Osteocyte (in vitro differentiated cells): ENCODE measurements at regions not wholly inside any gene's neighbourhood (a gene's known extent, or its start where the extent isn't known, plus 50 kb on each side); places are given as distances from the start of the nearest gene placed in this dataset.

Source experiments
- DNase-seq: peaks from one replicate; pipeline ENCODE4 v3.0.0; 2021; ENCODE audit warnings: mixed read lengths; ENCODE audit not compliant: unreplicated experiment; ENCODE audit errors: extremely low spot score
- H3K27ac Mint-ChIP-seq: one replicate; pipeline ENCODE4 v1.8.0; 2021; ENCODE audit warnings: mild to moderate bottlenecking, mixed read lengths; ENCODE audit not compliant: unreplicated experiment
- H3K27me3 Mint-ChIP-seq: one replicate; pipeline ENCODE4 v1.8.0; 2021; ENCODE audit warnings: mixed read lengths; ENCODE audit not compliant: unreplicated experiment
- H3K36me3 Mint-ChIP-seq: one replicate; pipeline ENCODE4 v1.8.0; 2021; ENCODE audit warnings: mixed read lengths; ENCODE audit not compliant: unreplicated experiment
- H3K4me1 Mint-ChIP-seq: one replicate; pipeline ENCODE4 v1.8.0; 2021; ENCODE audit warnings: mixed read lengths; ENCODE audit not compliant: unreplicated experiment
- H3K4me3 Mint-ChIP-seq: one replicate; pipeline ENCODE4 v1.8.0; 2021; ENCODE audit warnings: mild to moderate bottlenecking, moderate library complexity, mixed read lengths; ENCODE audit not compliant: unreplicated experiment
- H3K9me3 Mint-ChIP-seq: one replicate; pipeline ENCODE4 v1.8.0; 2021; ENCODE audit warnings: mixed read lengths; ENCODE audit not compliant: unreplicated experiment
- TF ChIP-seq, protein P1 (sequence below): fragments of 200-600 bp; sonication (generic); IDR thresholded peaks from 2 replicates; pipeline ENCODE4 v1.5.0; 2021; ENCODE audit warnings: antibody characterized with exemption, mild to moderate bottlenecking, moderate library complexity

DNA sequence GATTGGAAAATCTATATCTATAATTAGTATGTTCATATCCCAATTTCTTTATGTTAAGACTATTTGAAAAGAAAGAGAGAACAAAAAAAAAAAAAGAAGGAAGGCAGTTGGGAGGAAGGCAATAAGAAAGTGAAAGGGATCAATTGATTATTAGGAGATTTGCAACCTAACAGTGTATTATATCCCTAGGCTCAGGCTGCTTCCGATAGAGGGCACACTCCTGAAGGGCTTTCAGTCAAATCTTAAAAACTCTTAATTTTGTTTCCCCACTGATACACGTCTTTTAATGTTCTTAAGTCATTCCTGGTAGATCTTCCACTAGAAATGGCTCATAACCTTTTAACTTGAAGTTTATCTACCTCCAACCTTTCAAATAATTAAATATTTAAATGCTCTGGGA lies 763.9 kb downstream of the BCL11A start:
- TF ChIP-seq, protein P1, sequence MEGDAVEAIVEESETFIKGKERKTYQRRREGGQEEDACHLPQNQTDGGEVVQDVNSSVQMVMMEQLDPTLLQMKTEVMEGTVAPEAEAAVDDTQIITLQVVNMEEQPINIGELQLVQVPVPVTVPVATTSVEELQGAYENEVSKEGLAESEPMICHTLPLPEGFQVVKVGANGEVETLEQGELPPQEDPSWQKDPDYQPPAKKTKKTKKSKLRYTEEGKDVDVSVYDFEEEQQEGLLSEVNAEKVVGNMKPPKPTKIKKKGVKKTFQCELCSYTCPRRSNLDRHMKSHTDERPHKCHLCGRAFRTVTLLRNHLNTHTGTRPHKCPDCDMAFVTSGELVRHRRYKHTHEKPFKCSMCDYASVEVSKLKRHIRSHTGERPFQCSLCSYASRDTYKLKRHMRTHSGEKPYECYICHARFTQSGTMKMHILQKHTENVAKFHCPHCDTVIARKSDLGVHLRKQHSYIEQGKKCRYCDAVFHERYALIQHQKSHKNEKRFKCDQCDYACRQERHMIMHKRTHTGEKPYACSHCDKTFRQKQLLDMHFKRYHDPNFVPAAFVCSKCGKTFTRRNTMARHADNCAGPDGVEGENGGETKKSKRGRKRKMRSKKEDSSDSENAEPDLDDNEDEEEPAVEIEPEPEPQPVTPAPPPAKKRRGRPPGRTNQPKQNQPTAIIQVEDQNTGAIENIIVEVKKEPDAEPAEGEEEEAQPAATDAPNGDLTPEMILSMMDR = no peak
- H3K27me3 Mint-ChIP-seq = peaks cover 2% of the 10 kb centered on the region
- no peak overlapping the region for H3K27ac Mint-ChIP-seq
- no peak for DNase-seq
- H3K9me3 Mint-ChIP-seq = no peaks in the 10 kb centered on the region
- no peak overlapping the region for H3K4me3 Mint-ChIP-seq
- H3K36me3 Mint-ChIP-seq = no peaks in the 10 kb centered on the region
- no peaks in the 10 kb centered on the region for H3K4me1 Mint-ChIP-seq

GRCh38 chr2:59787095-59787494 lies 766.4 kb downstream of the BCL11A start:
- TF ChIP-seq, protein P1 = no peak
- no peak overlapping the region for H3K27ac Mint-ChIP-seq
- DNase-seq = no peak
- no peak overlapping the region for H3K4me3 Mint-ChIP-seq
- H3K36me3 Mint-ChIP-seq = no peaks in the 10 kb centered on the region
- no peaks in the 10 kb centered on the region for H3K4me1 Mint-ChIP-seq
- H3K27me3 Mint-ChIP-seq = peaks cover 2% of the 10 kb centered on the region
- no peaks in the 10 kb centered on the region for H3K9me3 Mint-ChIP-seq

DNA sequence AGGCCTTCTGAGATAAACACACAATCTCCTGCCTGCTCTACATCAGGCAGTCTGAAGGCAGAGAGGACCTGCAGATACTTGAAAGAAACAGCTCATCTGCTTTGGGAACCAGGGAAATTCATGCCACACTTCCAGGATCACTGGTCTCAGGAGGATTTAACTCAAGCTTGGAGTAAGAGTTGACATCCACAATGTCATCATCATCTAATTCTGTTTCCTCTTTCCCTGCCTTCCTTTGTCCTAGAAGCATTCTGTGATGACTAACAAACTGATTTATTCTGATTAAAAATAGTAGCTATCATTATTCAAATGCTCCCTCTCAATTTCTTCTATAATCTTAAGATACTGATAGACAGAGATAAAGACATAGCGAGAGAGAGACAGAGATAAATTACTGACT lies 766.8 kb downstream of the BCL11A start:
- TF ChIP-seq, protein P1 = no peak
- H3K4me1 Mint-ChIP-seq = no peaks in the 10 kb centered on the region
- no peak overlapping the region for H3K27ac Mint-ChIP-seq
- H3K9me3 Mint-ChIP-seq = no peaks in the 10 kb centered on the region
- no peaks in the 10 kb centered on the region for H3K36me3 Mint-ChIP-seq
- peaks cover 2% of the 10 kb centered on the region for H3K27me3 Mint-ChIP-seq
- no peak overlapping the region for H3K4me3 Mint-ChIP-seq
- DNase-seq = no peak

GRCh38 chr2:59779571-59779970 lies 773.9 kb downstream of the BCL11A start:
- Mint-ChIP-seq H3K36me3 (no peaks in the 10 kb centered on the region), H3K4me3 (no peak overlapping the region), H3K27me3 (no peaks in the 10 kb centered on the region), H3K4me1 (no peaks in the 10 kb centered on the region), H3K27ac (no peak overlapping the region), H3K9me3 (no peaks in the 10 kb centered on the region)
- TF ChIP-seq, protein P1 = no peak
- DNase-seq = no peak

DNA sequence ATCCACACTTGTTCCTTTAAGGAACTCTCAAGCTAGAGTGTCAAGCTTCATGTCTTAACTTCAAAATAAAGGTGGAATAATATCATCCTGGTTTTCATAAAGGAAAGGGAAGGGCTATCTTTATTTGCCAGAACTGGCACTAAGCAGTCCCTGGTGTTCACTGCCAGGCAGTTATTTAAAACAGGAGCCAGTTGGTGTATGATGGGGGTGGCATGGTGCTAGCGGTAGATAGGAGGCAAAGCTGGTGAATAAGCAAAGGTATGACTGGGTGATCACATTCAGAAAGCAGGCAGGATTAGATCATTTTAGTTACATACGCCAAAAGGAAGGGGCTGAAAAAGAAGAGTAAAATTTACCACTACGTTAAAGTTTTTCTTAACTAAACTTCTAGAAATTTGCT lies 776.3 kb downstream of the BCL11A start:
- no peaks in the 10 kb centered on the region for H3K9me3 Mint-ChIP-seq
- TF ChIP-seq, protein P1 = no peak
- no peak overlapping the region for H3K4me3 Mint-ChIP-seq
- no peaks in the 10 kb centered on the region for H3K36me3 Mint-ChIP-seq
- DNase-seq = no peak
- no peak overlapping the region for H3K27ac Mint-ChIP-seq
- no peaks in the 10 kb centered on the region for H3K27me3 Mint-ChIP-seq
- H3K4me1 Mint-ChIP-seq = no peaks in the 10 kb centered on the region
